ENCODE measurements at regions not wholly inside any gene's neighbourhood (a gene's known extent, or its start where the extent isn't known, plus 50 kb on each side); places are given as distances from the start of the nearest gene placed in this dataset.

GRCh38 chr6:19549109-19549508, 288.1 kb upstream of the ID4 start:
- TF ChIP-seq CTCF (IDR thresholded peaks at IDR 0.05), result no peak
- ATAC-seq (no peak), DNase-seq (no peak)
- no peaks in the 10 kb centered on the region for H3K27me3 ChIP-seq
- no peak overlapping the region for H3K4me3 ChIP-seq
- no peak overlapping the region for H3K27ac ChIP-seq
- H3K4me1 ChIP-seq, result no peaks in the 10 kb centered on the region
- intact Hi-C loops (cut with DNase I), result no loop called here
- no peaks in the 10 kb centered on the region for H3K9me3 ChIP-seq
- no peaks in the 10 kb centered on the region for H3K36me3 ChIP-seq

GRCh38 chr6:19550380-19550779, 286.8 kb upstream of the ID4 start:
- H3K4me3 ChIP-seq, result no peak overlapping the region
- no peaks in the 10 kb centered on the region for H3K27me3 ChIP-seq
- no peak for TF ChIP-seq CTCF (IDR thresholded peaks at IDR 0.05)
- no peaks in the 10 kb centered on the region for H3K36me3 ChIP-seq
- no peaks in the 10 kb centered on the region for H3K9me3 ChIP-seq
- no peak overlapping the region for H3K27ac ChIP-seq
- DNase-seq (no peak), ATAC-seq (no peak)
- no peaks in the 10 kb centered on the region for H3K4me1 ChIP-seq
- intact Hi-C loops (cut with DNase I), result no loop called here

- no peak for TF ChIP-seq CTCF (IDR thresholded peaks at IDR 0.05)
- ATAC-seq, result no peak
These were observed 285.6 kb upstream of the ID4 start for GRCh38 chr6:19551611-19552010.

GRCh38 chr6:19552076-19552475, 285.1 kb upstream of the ID4 start:
- H3K9me3 ChIP-seq, result no peaks in the 10 kb centered on the region
- DNase-seq (no peak), ATAC-seq (no peak)
- intact Hi-C loops (cut with DNase I), result no loop called here
- no peak for TF ChIP-seq CTCF (IDR thresholded peaks at IDR 0.05)
- no peaks in the 10 kb centered on the region for H3K4me1 ChIP-seq
- no peak overlapping the region for H3K27ac ChIP-seq
- no peaks in the 10 kb centered on the region for H3K27me3 ChIP-seq
- H3K36me3 ChIP-seq, result no peaks in the 10 kb centered on the region
- no peak overlapping the region for H3K4me3 ChIP-seq

More at GRCh38 chr6:19551611-19552010, 285.6 kb upstream of the ID4 start:
- no peaks in the 10 kb centered on the region for H3K36me3 ChIP-seq
- no peak overlapping the region for H3K4me3 ChIP-seq
- intact Hi-C loops (cut with DNase I), result no loop called here
- H3K4me1 ChIP-seq, result no peaks in the 10 kb centered on the region
- no peak overlapping the region for H3K27ac ChIP-seq
- DNase-seq, result no peak
- no peaks in the 10 kb centered on the region for H3K27me3 ChIP-seq
- no peaks in the 10 kb centered on the region for H3K9me3 ChIP-seq

GRCh38 chr6:19552588-19552987, 284.6 kb upstream of the ID4 start:
- Histone ChIP-seq H3K27me3 (no peaks in the 10 kb centered on the region), H3K27ac (no peak overlapping the region), H3K9me3 (no peaks in the 10 kb centered on the region), H3K36me3 (no peaks in the 10 kb centered on the region), H3K4me3 (no peak overlapping the region), H3K4me1 (no peaks in the 10 kb centered on the region)
- intact Hi-C loops (cut with DNase I), result no loop called here
- DNase-seq (no peak), ATAC-seq (no peak)
- no peak for TF ChIP-seq CTCF (IDR thresholded peaks at IDR 0.05)
